H1 (cell line): ENCODE measurements at regions not wholly inside any gene's neighbourhood (a gene's known extent, or its start where the extent isn't known, plus 50 kb on each side); places are given as distances from the start of the nearest gene placed in this dataset.
A peak's percentile ranks its signal among the peaks of the same experiment; 100 is the strongest.

Experiments used
- CTCF ChIA-PET: fragments of 300-600 bp; sonication (Branson Sonifier 250); formaldehyde crosslinking; loops from one replicate; lab custom pipeline; 2021; ENCODE audit not compliant: partially characterized antibody; lab: Charles Lee
- POLR2A ChIA-PET: fragments of 300-600 bp; sonication (Branson Sonifier 250); formaldehyde crosslinking; loops from one replicate; lab custom pipeline; 2021; ENCODE audit warnings: inconsistent platforms; ENCODE audit not compliant: partially characterized antibody; lab: Charles Lee
- DNase-seq, 2 experiments: peaks; one replicate each; pipeline versions ENCODE4 v3.0.0 to v3.0.0-alpha.2; 2010 to 2022; ENCODE audit warnings: low spot score in 2 of 2, low read depth in 1 of 2, mixed read lengths in 1 of 2
- FAIRE-seq: peaks from 2 replicates; lab custom pipeline; 2011; peaks lifted over from hg19 to GRCh38; lab: Jason Lieb, UNC
- H2AFZ ChIP-seq: 2 replicates; pipeline ENCODE4 v1.8.1; 2012; ENCODE audit warnings: low read length, inconsistent platforms
- H2AK5ac ChIP-seq: 2 replicates; pipeline ENCODE4 v1.6.1; 2013; ENCODE audit warnings: low read depth, low read length
- H2BK120ac ChIP-seq: replicated peaks from 2 replicates; pipeline ENCODE3; 2013; ENCODE audit warnings: low read depth, low read length, inconsistent platforms
- H2BK12ac ChIP-seq: 2 replicates; pipeline ENCODE4 v1.6.1; 2013; ENCODE audit warnings: low read depth, low read length
- H2BK15ac ChIP-seq: 2 replicates; pipeline ENCODE4 v1.6.1; 2013; ENCODE audit warnings: low read length
- H2BK20ac ChIP-seq: 2 replicates; pipeline ENCODE4 v1.6.1; 2013; ENCODE audit warnings: low read length
- H2BK5ac ChIP-seq: 2 replicates; pipeline ENCODE4 v1.6.1; 2013; ENCODE audit warnings: low read depth, low read length
- H3K14ac ChIP-seq: 2 replicates; pipeline ENCODE4 v1.6.1; 2013; ENCODE audit warnings: inconsistent platforms; ENCODE audit not compliant: insufficient read length
- H3K18ac ChIP-seq: 2 replicates; pipeline ENCODE4 v1.6.1; 2013; ENCODE audit warnings: low read length; ENCODE audit errors: extremely low read depth
- H3K23ac ChIP-seq: 2 replicates; pipeline ENCODE4 v1.6.1; 2013; ENCODE audit warnings: inconsistent platforms; ENCODE audit not compliant: insufficient read length
- H3K23me2 ChIP-seq: 2 replicates; pipeline ENCODE4 v1.6.1; 2013; ENCODE audit warnings: low read depth, low read length
- H3K27ac ChIP-seq: 2 replicates; pipeline ENCODE4 v1.6.1; 2011; ENCODE audit warnings: low read depth, low read length, inconsistent platforms
- H3K27me3 ChIP-seq, 4 experiments: replicated peaks in 1 of 4; 1 replicate in 1 of 4; 2 replicates in 3 of 4; pipeline versions ENCODE4 v1.6.1 to v1.8.1; 2011 to 2013; ENCODE audit warnings: low read length in 3 of 4, mild to moderate bottlenecking in 3 of 4, inconsistent platforms in 2 of 4, mixed read lengths in 2 of 4, moderate library complexity in 1 of 4; ENCODE audit not compliant: control insufficient read depth in 3 of 4, insufficient read depth in 3 of 4; ENCODE audit errors: extremely low read depth in 1 of 4
- H3K36me3 ChIP-seq, 4 experiments: 2 replicates each; pipeline versions ENCODE4 v1.6.1 to v1.8.1; 2011 to 2013; ENCODE audit warnings: mild to moderate bottlenecking in 4 of 4, low read length in 3 of 4, moderate library complexity in 2 of 4, control low read depth in 1 of 4, inconsistent platforms in 1 of 4; ENCODE audit not compliant: insufficient read depth in 4 of 4, control insufficient read depth in 2 of 4
- H3K4ac ChIP-seq: replicated peaks from 2 replicates; pipeline ENCODE3; 2013; ENCODE audit warnings: low read length, low read depth, mixed read lengths, inconsistent platforms; ENCODE audit not compliant: insufficient read length
- H3K4me1 ChIP-seq, 4 experiments: replicated peaks in 1 of 4; 1 replicate in 1 of 4; 2 replicates in 3 of 4; pipeline versions ENCODE4 v1.6.1 to v1.8.1; 2011 to 2013; ENCODE audit warnings: low read length in 3 of 4, inconsistent platforms in 2 of 4, mixed read lengths in 1 of 4; ENCODE audit not compliant: insufficient read depth in 4 of 4, control insufficient read depth in 3 of 4
- H3K4me2 ChIP-seq, 2 experiments: 2 replicates each; pipeline versions ENCODE4 v1.6.1 to v1.8.1; 2011 to 2013; ENCODE audit warnings: low read depth in 2 of 2, low read length in 2 of 2, control low read depth in 1 of 2, inconsistent platforms in 1 of 2, mild to moderate bottlenecking in 1 of 2; ENCODE audit not compliant: insufficient read depth in 1 of 2
- H3K4me3 ChIP-seq, 4 experiments: fragments of 200-600, 300-600 bp in 1 of 4; sonication (generic), shearing (Covaris generic), sonication (Bioruptor Twin) in 1 of 4; 2 replicates each; pipeline versions ENCODE4 v1.5.1 to v1.8.1; 2011 to 2016; ENCODE audit warnings: low read length in 4 of 4, low read depth in 3 of 4, control low read depth in 2 of 4, inconsistent platforms in 2 of 4, mild to moderate bottlenecking in 2 of 4, mixed read lengths in 1 of 4, moderate library complexity in 1 of 4; ENCODE audit not compliant: insufficient read depth in 2 of 4; ENCODE audit errors: extremely low read depth in 1 of 4
- H3K56ac ChIP-seq: replicated peaks from 2 replicates; pipeline ENCODE3; 2013; ENCODE audit warnings: low read depth, mild to moderate bottlenecking, mixed read lengths, low read length, inconsistent platforms; ENCODE audit not compliant: insufficient read length
- H3K79me1 ChIP-seq: 2 replicates; pipeline ENCODE4 v1.6.1; 2013; ENCODE audit warnings: low read depth, low read length, control low read depth
- H3K79me2 ChIP-seq, 2 experiments: 2 replicates each; pipeline versions ENCODE4 v1.6.1 to v1.8.1; 2012 to 2013; ENCODE audit warnings: low read length in 2 of 2, mild to moderate bottlenecking in 2 of 2, inconsistent platforms in 1 of 2; ENCODE audit not compliant: insufficient read depth in 2 of 2, control insufficient read depth in 1 of 2
- H3K9ac ChIP-seq, 4 experiments: replicated peaks in 1 of 4; 1 replicate in 1 of 4; 2 replicates in 3 of 4; pipeline versions ENCODE4 v1.6.1 to v1.8.1; 2011 to 2013; ENCODE audit warnings: low read depth in 3 of 4, low read length in 3 of 4, control low read depth in 2 of 4, mild to moderate bottlenecking in 2 of 4, moderate library complexity in 2 of 4, inconsistent platforms in 1 of 4; ENCODE audit errors: extremely low read depth in 1 of 4
- H3K9me3 ChIP-seq, 2 experiments: 2 replicates each; pipeline versions ENCODE4 v1.6.1 to v1.8.1; 2012 to 2013; ENCODE audit warnings: mild to moderate bottlenecking in 2 of 2, moderate library complexity in 2 of 2, control low read depth in 1 of 2, inconsistent platforms in 1 of 2, low read depth in 1 of 2, low read length in 1 of 2, mixed read lengths in 1 of 2; ENCODE audit not compliant: insufficient read depth in 2 of 2
- H4K20me1 ChIP-seq, 2 experiments: replicated peaks in 1 of 2; 2 replicates each; pipeline versions ENCODE3 to v1.8.1; 2011 to 2013; ENCODE audit warnings: inconsistent platforms in 2 of 2, low read length in 2 of 2, mild to moderate bottlenecking in 1 of 2; ENCODE audit not compliant: insufficient read depth in 2 of 2, control insufficient read depth in 1 of 2
- H4K5ac ChIP-seq: 2 replicates; pipeline ENCODE4 v1.6.1; 2013; ENCODE audit warnings: low read length, low read depth, mixed read lengths, inconsistent platforms; ENCODE audit not compliant: insufficient read length
- H4K8ac ChIP-seq: 2 replicates; pipeline ENCODE4 v1.8.0; 2013; ENCODE audit warnings: mild to moderate bottlenecking, moderate library complexity, low read length, inconsistent platforms; ENCODE audit not compliant: insufficient read depth; ENCODE audit errors: extremely low read depth
- H4K91ac ChIP-seq: replicated peaks from 2 replicates; pipeline ENCODE3; 2013; ENCODE audit warnings: low read length, mixed read lengths, inconsistent platforms; ENCODE audit not compliant: insufficient read length
- CTCF ChIP-seq, 3 experiments: IDR thresholded peaks; 1 replicate in 2 of 3; 2 replicates in 1 of 3; pipeline versions ENCODE4 v1.5.1 to v1.6.1; 2011; ENCODE audit warnings: low read length in 3 of 3, mild to moderate bottlenecking in 3 of 3, inconsistent platforms in 2 of 3, low read depth in 1 of 3, moderate library complexity in 1 of 3; ENCODE audit not compliant: insufficient read depth in 1 of 3; ENCODE audit errors: control extremely low read depth in 1 of 3
- HDAC2 ChIP-seq, 2 experiments: fragments of 300-600 bp in 1 of 2; sonication (generic) in 1 of 2; IDR thresholded peaks; 2 replicates each; pipeline ENCODE4 v1.6.1; 2011 to 2012; ENCODE audit warnings: low read depth in 2 of 2, low read length in 2 of 2, mild to moderate bottlenecking in 2 of 2, moderate library complexity in 2 of 2, borderline replicate concordance in 1 of 2, inconsistent platforms in 1 of 2
- JUND ChIP-seq: IDR thresholded peaks from 2 replicates; pipeline ENCODE4 v1.6.1; 2011; ENCODE audit warnings: mild to moderate bottlenecking, improper control_type of control experiment, low read length
- NRF1 ChIP-seq: IDR thresholded peaks from 2 replicates; pipeline ENCODE4 v1.6.1; 2011; ENCODE audit warnings: mild to moderate bottlenecking, low read depth, low read length, improper control_type of control experiment
- POLR2AphosphoS5 ChIP-seq: IDR thresholded peaks from 2 replicates; pipeline ENCODE4 v1.6.1; 2011; ENCODE audit warnings: low read depth, low read length
- RXRA ChIP-seq: IDR thresholded peaks from 2 replicates; pipeline ENCODE4 v1.6.1; 2011; ENCODE audit warnings: low read depth, mild to moderate bottlenecking, low read length, moderate library complexity; ENCODE audit not compliant: insufficient read depth
- WGBS, 2 experiments: shearing (Covaris generic) in 1 of 2; methylation state at CpG; one replicate each; pipeline versions ENCODE4 v1.1.6 to v1.1.7; 2013 to 2015; ENCODE audit warnings: low lambda C conversion rate in 2 of 2, mixed read lengths in 2 of 2, inconsistent platforms in 1 of 2, low coverage in 1 of 2, missing lambda C conversion rate in 1 of 2; ENCODE audit not compliant: insufficient replicate concordance in 2 of 2, insufficient coverage in 1 of 2, insufficient read length in 1 of 2; ENCODE audit errors: extremely low coverage in 1 of 2, missing lambda C conversion rate in 1 of 2; 5-methylcytosine and 5-hydroxymethylcytosine counted together

GRCh38 chr15:62558640-62559380, 393.7 kb upstream of the C2CD4B start:
- no peak overlapping the region for H2AFZ ChIP-seq
- no peak overlapping the region for H3K23ac ChIP-seq
- H2BK12ac ChIP-seq, result 0 out of 2 replicates have a peak overlapping the region, but pooled peaks have one; percentile 23
- POLR2A ChIA-PET, result no interaction called here
- peaks cover 0 to 11% (median 5%) of the 10 kb centered on the region in 4 experiments; a peak in 5 of 7 replicates for H3K4me1 ChIP-seq
- no peak overlapping the region for H2BK15ac ChIP-seq
- FAIRE-seq (no peak), DNase-seq (no peak)
- no peak overlapping the region for H3K14ac ChIP-seq
- peaks cover 2% of the 10 kb centered on the region; the same call in 1 of the 2 replicates for H3K23me2 ChIP-seq
- no peak overlapping the region for H2AK5ac ChIP-seq
- no peak overlapping the region for H3K9ac ChIP-seq
- TF ChIP-seq JUND (no peak), NRF1 (no peak), HDAC2 (IDR thresholded peaks at IDR 0.05; ENCODE audit: borderline replicate concordance in 1 of 2, low read depth in 2 of 2, low read length in 2 of 2) (no peak), RXRA (no peak), POLR2AphosphoS5 (no peak), CTCF (IDR thresholded peaks at IDR 0.05; ENCODE audit: control extremely low read depth in 1 of 3, insufficient read depth in 1 of 3, low read depth in 1 of 3, low read length in 3 of 3) (peak in 1 of 3 experiments; percentile 1; a peak in 1 of 4 replicates)
- no peaks in the 10 kb centered on the region for H4K20me1 ChIP-seq
- no peak overlapping the region for H4K5ac ChIP-seq
- no peak overlapping the region for H4K8ac ChIP-seq
- no peak overlapping the region for H2BK120ac ChIP-seq
- no peak overlapping the region for H3K4ac ChIP-seq
- no peak overlapping the region for H4K91ac ChIP-seq
- no peak overlapping the region for H3K4me2 ChIP-seq
- H3K36me3 ChIP-seq, result no peaks in the 10 kb centered on the region
- no peak overlapping the region; the same call in 1 of the 2 replicates for H3K18ac ChIP-seq
- H3K4me3 ChIP-seq, result no peak overlapping the region
- H3K79me1 ChIP-seq, result no peaks in the 10 kb centered on the region
- H2BK20ac ChIP-seq, result no peak overlapping the region
- no peak overlapping the region for H2BK5ac ChIP-seq
- CTCF ChIA-PET, result interaction anchor here (1.0 to 4.6 kb wide), 6 partner anchors 9 to 177 kb away, joined by 3 to 31 read pairs (median 4); no protein-coding TSS in a partner anchor
- no peak overlapping the region for H3K56ac ChIP-seq
- no peak overlapping the region for H3K27ac ChIP-seq
- WGBS, 2 experiments, result 80% methylated on average over 8 of the region's 8 CpGs; no CpG with 5 or more reads in 1 of the 2 experiments
- H3K9me3 ChIP-seq, result no peaks in the 10 kb centered on the region
- H3K79me2 ChIP-seq, result no peaks in the 10 kb centered on the region
- no peaks in the 10 kb centered on the region for H3K27me3 ChIP-seq
